Transverse colon (tissue), 3 donors: ENCODE measurements at regions not wholly inside any gene's neighbourhood (a gene's known extent, or its start where the extent isn't known, plus 50 kb on each side); places are given as distances from the start of the nearest gene placed in this dataset.

ENCODE experiments used
- EP300 ChIP-seq: sonication (generic); formaldehyde crosslinking; IDR thresholded peaks from one replicate; pipeline ENCODE4 v1.6.1; 2017; ENCODE audit warnings: antibody characterized with exemption, low read depth
- POLR2A ChIP-seq: fragments of 450-650 bp; IDR thresholded peaks from one replicate; pipeline ENCODE4 v1.6.1; 2016; ENCODE audit warnings: antibody characterized with exemption, mild to moderate bottlenecking, moderate library complexity
- POLR2AphosphoS5 ChIP-seq, 3 donors: sonication (generic); formaldehyde crosslinking; IDR thresholded peaks; one replicate each; pipeline ENCODE4 v1.6.1; 2016; ENCODE audit warnings: antibody characterized with exemption in 3 of 3

DNA sequence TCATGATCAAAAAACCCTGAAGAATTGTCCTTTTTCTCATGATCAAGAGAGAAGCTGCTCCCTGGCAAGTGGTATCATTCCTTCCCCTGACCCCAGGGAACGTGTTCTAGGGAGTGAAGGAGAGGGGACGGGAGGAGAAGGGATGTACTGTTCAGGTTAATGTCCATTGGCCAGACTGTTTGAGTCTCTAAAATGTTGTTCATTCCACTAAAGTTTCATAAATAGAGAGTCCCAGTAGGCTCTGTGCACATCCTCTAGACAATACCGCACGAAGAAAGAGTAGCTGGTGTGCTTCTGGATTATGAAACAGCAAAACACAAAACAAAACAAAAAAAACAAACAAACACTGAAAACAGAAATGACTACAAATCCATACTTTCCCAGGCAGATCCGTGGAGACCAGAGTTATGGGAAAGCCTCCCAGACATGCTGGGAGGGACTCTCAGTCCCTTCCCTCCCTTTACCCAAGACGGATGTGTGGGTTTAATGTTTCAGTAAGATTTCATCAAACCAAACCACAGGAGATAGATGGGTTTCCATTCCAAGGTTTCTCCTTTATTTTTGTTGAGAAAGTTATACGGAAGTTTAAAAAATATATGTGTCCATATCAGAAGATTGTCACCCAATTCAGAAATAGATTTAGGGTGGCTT lies 66.5 kb upstream of the TNS3 start:
- TF ChIP-seq POLR2AphosphoS5 (IDR thresholded peaks at IDR 0.05) (no peak), POLR2A (no peak), EP300 (no peak)
